ENCODE measurements at regions not wholly inside any gene's neighbourhood (a gene's known extent, or its start where the extent isn't known, plus 50 kb on each side); places are given as distances from the start of the nearest gene placed in this dataset.
"Not testable (repeated sequence)": the region's sequence is repeated elsewhere in the genome, so short reads cannot be mapped to it uniquely, and the experiment has no call there.

DNA sequence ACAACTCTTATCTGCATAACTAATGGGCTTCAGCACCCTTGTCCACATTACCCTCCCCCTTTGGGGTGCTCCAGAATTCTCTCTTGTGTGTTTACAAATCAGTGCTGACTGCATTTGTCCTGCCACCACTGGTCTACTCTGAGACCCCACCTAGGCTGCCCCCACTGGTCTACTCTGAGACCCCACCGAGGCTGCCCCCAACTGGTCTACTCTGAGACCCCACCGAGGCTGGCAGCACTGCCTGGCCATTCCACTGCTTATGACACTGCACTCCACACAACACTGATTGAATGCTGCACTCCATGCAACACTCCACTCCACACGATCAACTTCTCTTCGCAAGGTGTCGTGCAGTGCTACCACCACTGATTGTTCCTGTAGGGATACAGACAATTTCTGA lies 1459.2 kb upstream of the SLC10A2 start:
- Histone ChIP-seq H3K4me1 (ENCODE audit: insufficient read depth, poor library complexity, severe bottlenecking) (no peaks in the 10 kb centered on the region), H3K36me3 (ENCODE audit: low read depth) (no peaks in the 10 kb centered on the region), H3K27me3 (ENCODE audit: insufficient read depth, poor library complexity, severe bottlenecking) (no peaks in the 10 kb centered on the region), H3K27ac (ENCODE audit: poor library complexity, severe bottlenecking) (no peak overlapping the region), H3K9me3 (ENCODE audit: severe bottlenecking) (no peaks in the 10 kb centered on the region), H3K4me3 (ENCODE audit: severe bottlenecking) (no peak overlapping the region)
- DNase-seq (ENCODE audit: low spot score) (no peak), ATAC-seq (ENCODE audit: low read depth) (no peak)
- TF ChIP-seq CTCF (IDR thresholded peaks at IDR 0.05; ENCODE audit: poor library complexity, severe bottlenecking): no peak

DNA sequence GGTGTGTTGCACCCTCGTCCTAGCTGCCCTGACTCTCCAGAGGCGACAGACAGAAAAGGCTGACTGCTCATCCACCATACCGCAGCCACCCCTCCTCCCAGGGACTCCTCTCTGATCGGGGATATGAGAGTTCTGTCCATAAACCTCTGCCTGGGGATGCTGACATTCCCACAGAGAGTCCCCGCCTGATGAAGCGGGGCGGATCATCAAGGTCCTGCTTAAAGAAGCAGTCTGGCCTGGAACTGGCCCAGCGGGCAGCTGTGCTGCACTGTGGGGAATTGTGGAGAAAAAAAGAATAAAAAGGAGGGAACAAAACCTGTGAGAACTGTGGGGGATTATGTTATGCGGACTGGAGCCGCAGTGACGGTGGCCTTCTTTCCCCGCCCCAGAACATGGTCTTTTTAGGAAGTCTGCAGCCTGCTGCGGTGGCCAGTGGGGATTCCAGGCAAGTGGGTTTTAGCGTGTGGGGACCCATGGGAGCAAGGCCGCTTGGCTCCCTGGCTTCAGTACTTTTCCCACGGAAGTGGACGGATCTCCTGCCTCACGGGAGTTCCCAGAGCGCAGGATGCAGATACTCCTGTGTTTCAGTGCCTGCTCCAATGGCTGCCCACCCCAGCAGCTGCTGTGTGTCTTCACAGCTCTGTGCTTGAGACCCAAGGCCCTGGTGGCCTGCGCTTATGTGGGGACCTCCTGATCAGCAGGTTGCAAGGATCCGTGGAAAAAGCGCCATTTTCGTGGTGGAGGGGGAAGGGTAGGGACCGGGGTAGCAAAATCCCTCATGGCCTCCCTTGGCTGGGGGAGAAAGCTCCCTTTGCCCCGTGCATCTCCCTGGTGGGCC lies 1456.2 kb upstream of the SLC10A2 start:
- Histone ChIP-seq H3K4me3 (ENCODE audit: severe bottlenecking) (no peak overlapping the region), H3K4me1 (ENCODE audit: insufficient read depth, poor library complexity, severe bottlenecking) (no peaks in the 10 kb centered on the region), H3K27ac (ENCODE audit: poor library complexity, severe bottlenecking) (no peak overlapping the region), H3K27me3 (ENCODE audit: insufficient read depth, poor library complexity, severe bottlenecking) (no peaks in the 10 kb centered on the region), H3K36me3 (ENCODE audit: low read depth) (no peaks in the 10 kb centered on the region), H3K9me3 (ENCODE audit: severe bottlenecking) (no peaks in the 10 kb centered on the region)
- TF ChIP-seq CTCF (IDR thresholded peaks at IDR 0.05; ENCODE audit: poor library complexity, severe bottlenecking): no peak
- DNase-seq (ENCODE audit: low spot score) (no peak), ATAC-seq (ENCODE audit: low read depth) (no peak)

- Histone ChIP-seq H3K27me3 (ENCODE audit: insufficient read depth, poor library complexity, severe bottlenecking) (no peaks in the 10 kb centered on the region), H3K36me3 (ENCODE audit: low read depth) (no peaks in the 10 kb centered on the region), H3K27ac (ENCODE audit: poor library complexity, severe bottlenecking) (no peak overlapping the region), H3K9me3 (ENCODE audit: severe bottlenecking) (no peaks in the 10 kb centered on the region), H3K4me1 (ENCODE audit: insufficient read depth, poor library complexity, severe bottlenecking) (no peaks in the 10 kb centered on the region), H3K4me3 (ENCODE audit: severe bottlenecking) (no peak overlapping the region)
- ATAC-seq (ENCODE audit: low read depth): no peak
- no peak for DNase-seq (ENCODE audit: low spot score)
- no peak for TF ChIP-seq CTCF (IDR thresholded peaks at IDR 0.05; ENCODE audit: poor library complexity, severe bottlenecking)
Observed at GRCh38 chr13:104510422-104510821, 1444.2 kb upstream of the SLC10A2 start.

DNA sequence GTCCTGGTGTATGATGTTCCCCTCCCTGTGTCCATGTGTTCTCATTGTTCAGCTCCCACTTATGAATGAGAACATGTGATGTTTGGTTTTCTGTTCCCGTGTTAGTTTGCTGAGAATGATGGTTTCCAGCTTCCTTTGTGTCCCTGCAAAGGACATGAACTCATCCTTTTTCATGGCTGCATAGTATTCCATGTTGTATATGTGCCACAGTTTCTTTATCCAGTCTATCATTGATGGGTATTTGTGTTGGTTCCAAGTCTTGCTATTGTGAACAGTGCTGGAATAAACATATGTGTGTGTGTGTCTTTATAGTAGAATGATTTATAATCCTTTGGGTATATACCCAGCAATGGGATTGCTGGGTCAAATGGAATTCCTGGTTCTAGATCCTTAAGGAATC lies 1427.3 kb upstream of the SLC10A2 start:
- H3K4me3 ChIP-seq (ENCODE audit: severe bottlenecking); ATAC-seq (ENCODE audit: low read depth); H3K4me1 ChIP-seq (ENCODE audit: insufficient read depth, poor library complexity, severe bottlenecking); DNase-seq (ENCODE audit: low spot score); H3K27me3 ChIP-seq (ENCODE audit: insufficient read depth, poor library complexity, severe bottlenecking); H3K36me3 ChIP-seq (ENCODE audit: low read depth); H3K9me3 ChIP-seq (ENCODE audit: severe bottlenecking); H3K27ac ChIP-seq (ENCODE audit: poor library complexity, severe bottlenecking): not testable (repeated sequence)

- no peaks in the 10 kb centered on the region for H3K27me3 ChIP-seq (ENCODE audit: insufficient read depth, poor library complexity, severe bottlenecking)
- H3K27ac ChIP-seq (ENCODE audit: poor library complexity, severe bottlenecking): no peak overlapping the region
- ATAC-seq (ENCODE audit: low read depth) (no peak), DNase-seq (ENCODE audit: low spot score) (no peak)
- H3K4me3 ChIP-seq (ENCODE audit: severe bottlenecking): no peak overlapping the region
- no peak for TF ChIP-seq CTCF (IDR thresholded peaks at IDR 0.05; ENCODE audit: poor library complexity, severe bottlenecking)
- no peaks in the 10 kb centered on the region for H3K9me3 ChIP-seq (ENCODE audit: severe bottlenecking)
- no peaks in the 10 kb centered on the region for H3K36me3 ChIP-seq (ENCODE audit: low read depth)
- H3K4me1 ChIP-seq (ENCODE audit: insufficient read depth, poor library complexity, severe bottlenecking): no peaks in the 10 kb centered on the region
Observed at GRCh38 chr13:104491916-104492315, 1425.7 kb upstream of the SLC10A2 start.

All from RWPE2 (cell line).